Ureter (tissue), 1 donor: ENCODE measurements at regions not wholly inside any gene's neighbourhood (a gene's known extent, or its start where the extent isn't known, plus 50 kb on each side); places are given as distances from the start of the nearest gene placed in this dataset.

Source experiments
- DNase-seq: peaks from one replicate; pipeline ENCODE4 v3.0.0-alpha.2; 2020; ENCODE audit warnings: low spot score
- donor health status: DM: yes; HTN: yes; CAD: no.

DNA sequence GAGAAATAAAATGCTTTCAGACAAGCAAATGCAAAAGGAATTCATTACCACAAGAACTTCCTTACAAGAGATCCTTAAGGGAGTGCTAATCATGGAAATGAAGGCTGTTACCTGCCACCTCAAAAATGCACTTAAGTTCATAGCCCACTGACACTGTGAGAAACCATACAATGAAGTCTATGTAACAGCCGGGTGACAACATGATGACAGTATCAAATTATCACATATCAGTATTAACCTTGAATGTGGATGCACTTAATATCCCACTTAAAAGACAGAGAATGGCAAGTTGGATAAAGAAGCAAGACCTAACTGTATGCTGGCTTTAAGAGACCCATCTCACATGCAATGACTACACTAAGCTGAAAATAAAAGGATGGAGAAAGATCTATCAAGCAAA lies 403.4 kb upstream of the MC4R start:
- DNase-seq: no peak

DNA sequence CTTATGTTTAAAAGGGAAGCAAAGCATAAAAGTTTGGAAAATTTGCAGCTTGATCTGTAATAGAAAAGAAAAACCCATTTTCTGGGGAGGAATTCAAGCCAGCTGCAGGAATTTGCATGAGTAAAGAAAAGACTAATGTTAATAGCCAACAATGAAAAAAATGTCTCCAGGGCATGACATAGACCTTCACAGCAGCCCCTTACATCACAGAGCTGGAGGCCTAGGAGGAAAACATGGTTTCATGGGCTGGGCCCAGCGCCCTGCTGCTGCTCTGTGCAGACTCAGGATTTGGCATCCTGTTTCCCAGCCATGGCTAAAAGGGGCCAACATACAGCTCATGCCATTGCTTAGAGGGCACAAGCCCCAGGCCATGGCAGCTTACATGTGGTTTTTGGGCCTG lies 411.6 kb upstream of the MC4R start:
- no peak for DNase-seq

DNA sequence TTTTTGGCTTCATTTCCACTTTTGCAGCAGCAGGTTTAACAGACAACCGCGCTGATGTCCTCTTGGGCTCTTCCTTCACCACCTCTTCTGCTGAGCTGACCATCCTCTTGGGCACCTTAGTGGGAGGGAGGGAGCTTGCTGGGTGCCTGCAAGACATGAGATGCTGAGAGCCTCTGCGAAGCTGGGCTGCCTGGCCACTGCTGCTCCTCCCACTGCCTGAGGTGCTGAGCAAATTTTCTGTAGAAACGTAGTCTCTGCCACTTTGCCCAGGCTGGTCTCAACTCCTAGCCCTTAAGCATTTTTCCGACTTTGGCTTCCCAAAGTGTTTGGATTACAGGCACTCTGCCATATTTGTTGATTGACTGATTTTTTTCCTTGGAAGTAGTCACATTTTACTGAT lies 422.2 kb upstream of the MC4R start:
- DNase-seq: no peak

DNA sequence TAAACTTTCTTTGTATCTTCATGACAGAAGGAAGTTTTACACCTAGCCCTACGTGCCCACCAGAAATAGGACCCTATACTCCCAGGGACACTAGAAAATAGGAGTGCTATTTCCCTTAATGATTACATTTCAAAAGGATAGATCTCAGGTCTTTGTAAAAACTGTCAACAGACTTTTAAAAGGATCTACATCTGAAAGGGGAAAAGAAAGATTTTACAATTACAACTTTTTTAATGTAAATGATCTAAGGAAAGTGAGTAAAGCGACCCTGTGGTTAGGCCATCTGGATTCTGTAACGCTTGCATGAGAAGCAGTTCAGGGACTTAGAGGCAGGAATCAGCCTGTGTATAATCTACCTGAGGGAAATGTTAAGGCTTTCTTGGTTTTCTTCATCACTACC lies 431.8 kb upstream of the MC4R start:
- DNase-seq: no peak

DNA sequence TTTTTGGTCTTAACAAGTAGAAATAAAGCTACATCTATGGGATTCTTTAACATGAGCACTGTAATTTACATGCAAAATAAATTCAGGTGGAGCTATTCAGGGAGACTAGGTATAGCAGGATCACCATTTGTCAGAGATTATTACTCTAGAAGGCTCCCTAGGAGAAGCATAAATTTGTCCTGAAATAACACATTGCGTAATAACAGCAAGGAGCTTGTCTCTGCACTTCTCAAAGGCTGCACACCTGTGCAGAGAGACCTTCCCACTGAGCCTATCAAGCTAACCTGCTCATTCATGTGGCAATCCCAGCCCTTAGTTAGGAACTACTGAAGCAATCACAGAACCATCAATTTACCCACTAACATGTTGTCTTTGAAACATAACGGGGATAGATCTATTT lies 437.4 kb upstream of the MC4R start:
- no peak for DNase-seq

DNA sequence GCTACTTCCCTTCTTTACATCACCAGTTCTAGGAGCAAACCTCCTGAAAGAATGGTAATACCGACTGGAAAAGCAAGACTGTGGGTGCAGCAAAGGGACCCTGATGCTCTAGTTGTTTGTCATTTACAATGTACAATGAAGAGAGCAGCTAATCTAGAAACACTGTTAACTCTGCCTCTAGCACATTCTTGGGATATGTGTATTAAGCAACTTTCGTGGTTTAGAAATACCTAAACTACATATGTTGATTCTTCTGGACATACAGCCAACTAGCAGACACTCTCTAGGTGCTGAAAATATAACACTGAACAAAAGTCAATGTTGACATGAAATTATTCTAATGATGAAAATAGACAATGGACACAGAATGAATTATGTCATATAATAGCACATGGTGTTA lies 440.3 kb upstream of the MC4R start:
- DNase-seq: no peak

DNA sequence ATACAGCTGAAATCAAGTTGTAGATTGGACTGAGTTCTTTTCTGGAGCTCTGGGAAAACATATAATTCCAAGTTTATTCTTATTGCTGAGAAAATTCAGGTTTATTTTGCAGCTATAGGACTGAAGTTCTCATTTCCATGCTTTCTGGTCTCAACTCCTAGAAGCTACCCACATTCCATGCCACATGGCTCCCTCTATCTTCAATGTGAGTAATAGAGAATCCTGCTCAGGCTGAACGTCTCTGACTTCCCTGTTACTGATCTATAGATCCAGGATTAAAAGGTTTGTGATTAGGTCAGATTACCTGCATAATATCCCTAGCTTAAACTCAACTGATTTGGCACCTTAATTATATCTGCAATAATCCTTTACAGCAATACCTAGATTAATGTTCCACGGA lies 453.8 kb upstream of the MC4R start:
- no peak for DNase-seq

DNA sequence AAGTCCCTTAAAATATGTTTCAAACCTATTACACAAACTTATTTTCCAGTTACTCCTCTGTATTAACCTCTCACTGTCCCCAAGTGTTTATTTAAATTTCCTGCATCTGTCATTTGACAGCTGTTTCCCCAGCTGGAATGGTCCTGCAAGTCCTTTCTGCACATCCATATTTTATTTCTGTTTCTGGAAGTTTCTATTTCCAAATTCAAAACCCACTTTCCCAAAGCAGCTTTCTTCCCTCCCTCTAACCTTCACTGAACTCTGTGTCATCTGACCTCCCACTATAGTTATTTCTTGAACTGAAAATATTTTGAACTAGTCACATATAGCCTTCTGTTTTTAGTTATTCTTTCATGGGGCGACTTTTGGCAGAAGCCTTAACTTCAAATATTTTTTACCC lies 459.4 kb upstream of the MC4R start:
- DNase-seq: no peak

DNA sequence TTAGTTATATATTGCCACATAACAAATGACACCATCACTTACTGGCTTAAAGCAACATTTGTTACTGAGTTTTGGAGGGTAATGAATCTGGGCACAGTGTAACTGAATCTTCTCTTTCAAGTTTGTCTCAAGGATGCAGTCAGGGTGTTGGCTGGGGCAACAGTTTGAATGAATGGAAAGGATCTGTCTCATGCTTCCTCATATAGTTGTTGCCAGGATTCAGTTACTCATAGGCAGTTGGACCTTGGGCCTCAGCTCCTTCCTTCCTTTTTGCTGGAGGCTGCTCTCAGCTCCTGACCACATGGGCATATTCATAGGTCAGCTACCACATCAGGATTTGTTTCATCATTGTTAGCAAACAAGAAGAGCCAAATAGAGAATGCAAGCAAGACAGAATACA lies 466.1 kb upstream of the MC4R start:
- DNase-seq: no peak

DNA sequence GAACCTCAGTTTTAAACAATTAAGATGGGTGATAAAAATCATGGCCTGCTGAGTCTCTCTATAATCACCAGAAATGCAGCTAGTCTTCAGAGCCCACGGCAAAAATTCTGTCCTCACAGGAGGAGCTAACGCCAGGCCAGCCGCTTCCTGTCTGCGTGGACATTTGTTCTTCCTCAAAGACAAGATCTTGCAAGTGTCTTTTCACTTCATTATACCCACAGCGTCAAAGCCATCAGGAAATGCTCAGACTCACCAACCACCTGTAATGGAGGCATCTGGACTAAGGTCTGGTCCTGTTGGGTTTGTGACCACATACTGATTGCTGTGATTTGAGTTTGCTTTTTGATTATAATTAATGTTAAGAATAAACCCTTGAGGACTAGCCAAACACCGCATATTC lies 473.8 kb upstream of the MC4R start:
- DNase-seq: no peak

DNA sequence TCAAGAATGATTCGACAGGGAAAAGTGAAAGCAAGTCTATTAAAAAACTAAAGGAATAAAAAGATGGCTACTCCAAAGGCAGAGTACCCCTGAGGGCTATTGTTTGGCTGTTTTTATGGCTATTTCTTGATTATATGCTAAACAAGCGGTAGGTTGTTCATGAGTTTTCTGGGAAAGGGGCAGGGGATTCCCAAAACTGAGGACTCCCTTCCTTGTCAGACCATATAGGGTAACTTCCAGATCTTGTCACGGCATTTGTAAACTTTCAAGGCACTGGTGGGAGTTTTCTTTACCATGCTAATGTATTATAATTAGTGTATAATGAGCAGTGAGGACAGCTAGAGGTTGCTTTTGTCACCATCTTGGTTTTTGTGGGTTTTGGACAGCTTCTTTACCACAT lies 474.9 kb upstream of the MC4R start:
- no peak for DNase-seq

DNA sequence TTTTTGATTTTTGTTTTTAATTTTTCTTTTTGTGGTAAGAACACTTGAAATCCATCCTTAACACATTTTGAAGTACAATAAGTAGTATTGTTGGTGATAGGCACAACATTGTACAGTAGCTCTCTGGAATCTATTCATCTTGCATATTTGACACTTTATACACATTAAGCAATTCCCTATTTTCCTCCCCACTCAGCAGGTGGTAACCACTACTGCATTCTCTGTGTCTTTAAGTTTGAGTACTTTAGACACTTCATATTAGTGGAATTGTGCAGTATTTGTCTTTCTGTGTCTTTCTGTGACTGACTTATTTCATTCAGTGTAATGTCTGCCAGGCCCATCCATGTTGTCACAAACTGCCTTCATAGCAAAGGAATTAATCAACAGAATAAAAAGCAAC lies 471.7 kb upstream of the CDH20 start:
- no peak for DNase-seq

DNA sequence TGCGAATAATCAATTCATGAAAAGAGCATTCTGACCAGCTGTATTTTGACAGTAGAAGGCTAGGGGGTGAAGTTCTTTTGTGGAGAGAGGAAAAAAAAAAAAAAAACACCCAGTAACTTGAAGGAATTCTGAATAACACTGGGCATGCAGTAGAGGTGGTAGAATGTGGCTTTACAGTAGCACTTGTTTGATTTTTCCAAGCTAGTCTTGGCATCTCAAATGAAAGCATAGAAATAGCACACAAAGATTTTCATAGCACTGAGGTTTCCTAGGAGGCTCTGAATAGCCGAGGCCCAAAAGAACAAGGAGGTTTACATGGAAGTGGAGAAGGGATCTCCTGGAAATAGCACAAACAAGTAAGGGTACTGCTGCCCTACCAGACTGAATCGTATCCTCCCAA lies 470.2 kb upstream of the CDH20 start:
- DNase-seq: no peak

DNA sequence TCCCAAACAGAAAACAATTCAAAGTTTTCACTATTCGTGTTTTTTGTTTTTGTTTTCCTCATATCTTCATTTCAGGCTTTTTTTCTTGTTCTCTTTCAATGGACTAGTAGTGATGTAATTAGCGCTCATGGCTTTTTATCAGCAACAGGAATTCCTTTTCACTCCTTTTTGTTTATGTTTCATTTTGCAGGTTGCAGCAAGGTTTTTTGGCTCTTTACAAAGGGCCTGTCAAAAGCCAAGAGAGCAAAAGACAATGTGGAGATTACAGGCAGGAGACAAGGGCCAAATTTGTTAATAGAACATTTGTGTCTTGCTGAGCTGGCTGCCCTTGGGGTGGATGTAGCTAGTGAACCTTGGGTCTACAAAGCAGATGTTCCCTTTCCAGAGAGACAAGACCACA lies 467.4 kb upstream of the CDH20 start:
- DNase-seq: no peak

DNA sequence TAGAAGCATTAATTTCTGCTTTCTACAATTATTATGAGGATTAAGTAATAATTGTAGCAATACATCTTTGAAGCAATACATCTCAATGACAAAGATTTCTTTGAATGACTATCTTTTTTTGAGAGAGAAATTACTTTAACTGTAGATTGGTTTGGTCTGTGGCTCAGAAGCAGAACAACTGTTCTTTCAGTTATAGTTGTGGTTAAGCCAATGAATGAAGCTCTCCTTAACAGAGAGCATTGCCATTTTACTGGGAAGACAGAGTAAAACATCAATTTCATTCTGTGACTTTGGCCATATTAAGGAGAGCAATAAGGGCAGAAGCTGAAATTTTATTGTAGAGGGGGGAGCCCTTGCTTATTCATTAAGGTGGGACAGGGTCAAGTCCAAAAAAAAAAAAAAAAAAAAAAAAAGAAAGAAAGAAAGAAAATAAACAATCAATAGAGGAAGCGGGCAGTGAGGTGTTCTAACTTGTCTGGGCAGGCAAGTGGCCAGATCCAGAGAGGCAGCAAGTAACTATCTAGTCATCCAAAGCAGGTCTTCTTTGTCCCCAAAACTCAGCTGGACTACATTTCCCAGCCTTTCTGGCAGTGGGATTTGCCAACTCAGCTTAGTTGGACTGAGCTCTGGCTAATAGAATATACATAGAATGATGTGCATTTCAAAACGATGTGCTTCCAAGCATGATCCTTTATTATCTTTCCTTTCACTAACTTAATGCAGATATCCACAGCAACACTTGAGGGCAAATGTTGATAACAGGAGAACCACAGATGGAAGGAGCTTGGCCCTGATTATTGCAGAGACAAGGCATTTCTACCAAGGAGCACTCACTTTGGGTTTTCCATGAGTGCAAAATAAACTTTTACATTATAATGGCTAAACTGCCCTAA lies 462.7 kb upstream of the CDH20 start:
- DNase-seq: no peak

DNA sequence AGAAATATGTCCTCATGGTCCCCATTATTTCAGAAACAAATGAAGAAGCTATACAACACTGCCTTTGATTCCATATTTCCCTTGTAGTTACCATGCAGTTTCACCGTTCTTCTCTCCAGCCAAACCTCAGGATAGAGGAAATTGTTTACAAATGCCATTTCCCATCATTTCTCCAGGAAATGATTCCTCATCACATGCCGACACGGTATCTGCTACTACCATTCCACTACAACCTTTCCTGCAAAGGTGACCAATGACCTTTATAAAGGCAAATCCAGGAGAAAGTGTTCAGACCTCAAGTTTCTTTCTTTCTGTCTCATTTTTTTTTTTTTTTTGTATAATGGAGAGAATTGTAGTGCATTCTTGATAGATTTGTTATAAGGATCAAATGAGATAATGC lies 460.8 kb upstream of the CDH20 start:
- DNase-seq: no peak

DNA sequence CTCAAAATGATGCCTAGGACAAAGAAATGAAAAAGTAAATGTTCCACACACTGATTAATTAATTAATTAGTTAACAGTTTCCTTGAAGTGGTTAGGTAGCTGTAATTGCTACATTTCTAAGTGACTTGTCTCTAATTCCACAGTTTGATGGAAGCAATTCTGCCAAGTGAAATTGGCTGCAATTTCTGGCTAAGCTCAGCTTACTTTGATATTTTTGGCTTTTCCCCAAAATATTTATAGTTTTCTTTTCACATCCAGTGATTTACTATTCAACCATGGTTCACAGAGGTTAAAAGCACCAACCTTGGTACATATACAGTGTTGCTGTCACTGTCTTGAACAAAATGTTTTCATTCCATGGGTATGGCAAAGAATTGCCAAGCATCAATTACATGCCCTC lies 459.5 kb upstream of the CDH20 start:
- DNase-seq: no peak

DNA sequence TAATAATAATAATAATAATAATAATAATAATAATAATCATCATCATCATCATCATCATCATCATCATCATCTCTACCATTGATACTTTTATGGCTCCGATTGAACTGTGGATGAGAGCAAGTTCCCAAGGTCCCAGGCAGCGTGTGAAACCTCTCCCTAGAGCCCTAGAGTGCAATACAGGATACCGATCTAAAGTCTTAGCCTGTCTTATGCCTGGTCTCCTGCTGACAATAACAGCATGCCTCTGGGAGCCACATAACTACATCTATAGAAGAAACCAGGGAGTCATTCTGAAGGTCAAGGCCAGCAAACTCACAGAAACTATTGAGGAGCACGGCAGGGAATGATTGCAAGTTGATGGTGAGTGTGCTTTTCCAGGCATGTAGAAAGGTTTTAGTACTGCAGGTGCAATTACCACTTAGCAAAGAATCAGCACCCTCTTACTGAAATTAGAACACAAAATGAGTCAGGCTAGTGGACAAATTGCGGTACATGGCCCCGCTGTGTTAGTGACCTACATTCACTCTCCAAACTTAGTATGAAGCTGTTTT lies 457.2 kb upstream of the CDH20 start:
- DNase-seq: no peak

DNA sequence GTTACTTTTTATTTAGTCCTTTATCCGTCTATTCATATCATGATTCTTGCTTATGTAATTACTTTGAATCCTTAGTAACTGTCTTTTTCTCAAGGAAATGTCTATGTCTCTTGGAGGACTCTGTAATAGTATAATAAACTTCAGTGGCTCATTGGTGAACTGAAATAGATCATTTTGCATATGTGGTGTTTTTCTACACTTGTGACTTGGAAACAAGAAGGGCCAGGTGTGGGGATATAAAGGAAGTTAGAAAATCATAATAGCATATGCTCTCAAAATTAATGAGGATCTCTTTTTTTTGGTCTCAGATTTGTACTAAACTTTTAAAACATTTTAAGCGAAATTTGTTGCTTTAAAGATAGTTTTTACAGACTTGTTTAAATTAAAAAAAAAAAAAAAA lies 453.0 kb upstream of the CDH20 start:
- DNase-seq: no peak

DNA sequence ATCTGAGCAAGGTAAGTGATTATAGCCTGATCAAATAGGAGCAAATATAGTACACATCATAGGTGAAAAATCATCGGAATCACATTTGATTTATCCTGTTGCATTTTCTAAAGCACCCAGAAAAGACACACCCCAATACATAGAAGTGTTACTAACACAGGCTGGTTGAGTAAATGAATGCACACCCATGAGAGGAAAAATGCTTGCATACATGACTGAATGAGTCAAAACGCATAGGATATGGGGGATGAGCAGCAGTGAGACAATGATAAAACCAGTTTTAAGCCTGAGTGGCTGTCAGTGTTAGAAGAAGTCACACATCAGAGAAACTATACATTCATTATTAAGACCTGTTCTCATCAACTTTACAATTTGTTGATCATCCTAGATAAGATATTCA lies 449.6 kb upstream of the CDH20 start:
- DNase-seq: no peak

DNA sequence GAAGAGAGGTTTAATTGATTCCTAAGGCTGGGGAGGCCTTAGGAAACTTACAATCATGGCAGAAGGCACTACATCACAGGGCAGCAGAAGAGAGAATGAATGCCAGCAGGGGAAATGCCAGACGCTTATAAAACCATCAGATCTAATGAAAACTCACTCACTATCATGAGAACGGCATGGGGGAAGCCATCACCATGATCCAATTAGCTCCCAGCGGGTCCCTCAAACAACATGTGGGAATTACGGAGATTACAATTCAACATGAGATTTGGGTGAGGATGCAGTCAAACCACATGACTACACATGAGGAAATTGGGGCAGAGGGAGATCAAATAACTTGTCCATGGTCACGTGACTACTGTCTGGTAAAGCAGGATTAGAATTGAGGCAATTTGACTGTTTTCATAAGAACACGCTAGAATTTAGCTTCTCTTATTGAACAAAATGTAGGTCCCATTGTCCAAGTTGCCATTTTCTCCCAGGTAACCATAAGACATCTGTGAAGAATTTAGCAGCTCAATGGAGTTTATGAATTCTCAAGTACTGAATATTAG lies 445.1 kb upstream of the CDH20 start:
- no peak for DNase-seq

DNA sequence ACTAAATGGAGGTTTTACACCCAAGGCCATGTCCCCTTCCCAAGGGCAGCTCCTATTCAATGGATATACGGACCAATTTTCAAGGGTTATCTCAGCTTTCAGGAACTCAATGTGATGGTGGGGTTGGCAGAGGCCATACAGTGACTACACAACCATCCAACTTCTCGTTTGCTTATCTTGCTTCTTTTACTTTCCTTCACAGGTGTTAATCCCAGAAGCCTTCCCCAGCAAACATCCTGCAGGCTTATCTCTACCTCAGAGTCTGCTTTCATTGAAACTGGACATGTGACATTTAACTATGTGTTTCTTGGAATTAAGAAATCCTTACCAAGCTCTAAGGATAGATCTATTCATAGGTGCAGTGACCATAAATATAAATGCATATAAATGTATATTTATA lies 443.8 kb upstream of the CDH20 start:
- DNase-seq: no peak

DNA sequence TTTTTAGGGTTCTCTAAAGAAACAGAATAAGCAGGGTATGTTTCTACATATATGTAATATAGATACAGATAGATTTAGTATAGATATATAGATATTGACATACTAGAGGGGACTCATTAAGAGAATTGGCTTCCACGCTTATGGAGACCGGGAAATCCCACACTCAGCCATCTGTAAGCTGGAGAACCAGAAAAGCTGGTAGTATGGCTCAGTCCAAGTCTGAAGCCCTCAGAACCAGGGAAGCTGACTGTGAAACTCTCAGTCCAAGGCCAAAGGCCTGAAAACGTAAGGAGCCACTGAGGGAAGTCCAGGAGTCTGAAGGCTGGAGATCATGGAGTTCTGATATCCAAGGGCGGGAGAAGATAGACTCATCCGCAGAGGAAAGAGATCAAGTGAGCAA lies 441.3 kb upstream of the CDH20 start:
- no peak for DNase-seq

DNA sequence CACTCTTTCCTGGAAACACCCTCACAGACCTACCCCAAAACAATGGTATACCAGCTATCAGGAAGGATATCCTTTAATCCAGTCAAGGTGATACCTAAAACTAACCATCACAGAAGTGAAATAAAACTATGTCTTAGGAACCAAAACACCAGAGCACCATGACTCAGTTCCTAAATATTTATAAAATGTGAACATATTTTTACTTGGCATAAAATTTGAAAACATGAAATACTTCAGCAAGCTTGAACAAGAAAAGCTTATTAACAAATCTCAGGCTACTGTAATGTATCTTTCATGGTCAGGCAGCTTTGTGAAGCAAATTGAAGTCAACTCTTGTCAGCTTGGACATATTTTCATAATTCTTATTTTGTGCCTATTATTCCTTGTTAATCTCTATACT lies 440.8 kb upstream of the CDH20 start:
- DNase-seq: no peak
